ENCODE measurements at regions not wholly inside any gene's neighbourhood (a gene's known extent, or its start where the extent isn't known, plus 50 kb on each side); places are given as distances from the start of the nearest gene placed in this dataset.

GRCh38 chr1:29879217-29879616 lies 642.9 kb downstream of the PTPRU start:
- in situ Hi-C loops (cut with HindIII; ENCODE audit: low pct_ligation_motif_present, low sequenced_read_pairs), result no loop called here
- no peaks in the 10 kb centered on the region for H3K27me3 ChIP-seq (replicated peaks)
- no peak overlapping the region for H3K4me3 ChIP-seq (ENCODE audit: low read depth, low read length)
- TF ChIP-seq, protein P1, sequence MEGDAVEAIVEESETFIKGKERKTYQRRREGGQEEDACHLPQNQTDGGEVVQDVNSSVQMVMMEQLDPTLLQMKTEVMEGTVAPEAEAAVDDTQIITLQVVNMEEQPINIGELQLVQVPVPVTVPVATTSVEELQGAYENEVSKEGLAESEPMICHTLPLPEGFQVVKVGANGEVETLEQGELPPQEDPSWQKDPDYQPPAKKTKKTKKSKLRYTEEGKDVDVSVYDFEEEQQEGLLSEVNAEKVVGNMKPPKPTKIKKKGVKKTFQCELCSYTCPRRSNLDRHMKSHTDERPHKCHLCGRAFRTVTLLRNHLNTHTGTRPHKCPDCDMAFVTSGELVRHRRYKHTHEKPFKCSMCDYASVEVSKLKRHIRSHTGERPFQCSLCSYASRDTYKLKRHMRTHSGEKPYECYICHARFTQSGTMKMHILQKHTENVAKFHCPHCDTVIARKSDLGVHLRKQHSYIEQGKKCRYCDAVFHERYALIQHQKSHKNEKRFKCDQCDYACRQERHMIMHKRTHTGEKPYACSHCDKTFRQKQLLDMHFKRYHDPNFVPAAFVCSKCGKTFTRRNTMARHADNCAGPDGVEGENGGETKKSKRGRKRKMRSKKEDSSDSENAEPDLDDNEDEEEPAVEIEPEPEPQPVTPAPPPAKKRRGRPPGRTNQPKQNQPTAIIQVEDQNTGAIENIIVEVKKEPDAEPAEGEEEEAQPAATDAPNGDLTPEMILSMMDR (IDR thresholded peaks at IDR 0.05; ENCODE audit: low read depth, low read length, missing control alignments), result no peak
- no peak overlapping the region for H3K27ac ChIP-seq
- no peak for DNase-seq
- H3K36me3 ChIP-seq (replicated peaks), result no peaks in the 10 kb centered on the region

GRCh38 chr1:29878501-29878900 lies 642.2 kb downstream of the PTPRU start:
- in situ Hi-C loops (cut with HindIII; ENCODE audit: low pct_ligation_motif_present, low sequenced_read_pairs), result no loop called here
- DNase-seq, result no peak
- H3K36me3 ChIP-seq (replicated peaks), result no peaks in the 10 kb centered on the region
- TF ChIP-seq, protein P1 (IDR thresholded peaks at IDR 0.05; ENCODE audit: low read depth, low read length, missing control alignments), result no peak
- H3K27ac ChIP-seq, result no peak overlapping the region
- H3K27me3 ChIP-seq (replicated peaks), result no peaks in the 10 kb centered on the region
- no peak overlapping the region for H3K4me3 ChIP-seq (ENCODE audit: low read depth, low read length)

- Histone ChIP-seq H3K27me3 (replicated peaks) (no peaks in the 10 kb centered on the region), H3K4me3 (ENCODE audit: low read depth, low read length) (no peak overlapping the region), H3K36me3 (replicated peaks) (no peaks in the 10 kb centered on the region), H3K27ac (no peak overlapping the region)
- in situ Hi-C loops (cut with HindIII; ENCODE audit: low pct_ligation_motif_present, low sequenced_read_pairs), result no loop called here
- DNase-seq, result no peak
- TF ChIP-seq, protein P1 (IDR thresholded peaks at IDR 0.05; ENCODE audit: low read depth, low read length, missing control alignments), result no peak
These were observed 640.6 kb downstream of the PTPRU start for GRCh38 chr1:29876902-29877301.

DNA sequence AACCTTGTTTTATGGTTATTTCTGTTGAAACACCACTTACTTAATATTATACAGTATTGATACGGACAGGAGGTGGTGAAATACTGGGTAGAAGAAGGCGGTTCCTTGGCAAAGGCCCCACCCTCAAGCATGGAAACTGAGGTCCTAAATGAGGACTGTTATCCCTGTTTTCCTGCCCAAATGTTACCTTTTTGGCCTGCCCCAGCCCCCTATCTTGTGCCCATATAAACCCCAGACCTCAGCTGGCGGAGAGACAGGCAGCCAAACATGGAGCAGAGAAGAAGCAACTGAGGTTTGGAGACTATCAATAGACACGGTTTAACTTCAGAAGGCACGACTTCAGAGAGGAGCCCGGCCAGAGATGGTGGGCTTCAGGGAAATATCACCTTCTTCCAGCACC lies 640.1 kb downstream of the PTPRU start:
- Histone ChIP-seq H3K27ac (no peak overlapping the region), H3K4me3 (ENCODE audit: low read depth, low read length) (no peak overlapping the region), H3K27me3 (replicated peaks) (no peaks in the 10 kb centered on the region), H3K36me3 (replicated peaks) (no peaks in the 10 kb centered on the region)
- no peak for DNase-seq
- in situ Hi-C loops (cut with HindIII; ENCODE audit: low pct_ligation_motif_present, low sequenced_read_pairs), result no loop called here
- TF ChIP-seq, protein P1 (IDR thresholded peaks at IDR 0.05; ENCODE audit: low read depth, low read length, missing control alignments), result no peak

DNA sequence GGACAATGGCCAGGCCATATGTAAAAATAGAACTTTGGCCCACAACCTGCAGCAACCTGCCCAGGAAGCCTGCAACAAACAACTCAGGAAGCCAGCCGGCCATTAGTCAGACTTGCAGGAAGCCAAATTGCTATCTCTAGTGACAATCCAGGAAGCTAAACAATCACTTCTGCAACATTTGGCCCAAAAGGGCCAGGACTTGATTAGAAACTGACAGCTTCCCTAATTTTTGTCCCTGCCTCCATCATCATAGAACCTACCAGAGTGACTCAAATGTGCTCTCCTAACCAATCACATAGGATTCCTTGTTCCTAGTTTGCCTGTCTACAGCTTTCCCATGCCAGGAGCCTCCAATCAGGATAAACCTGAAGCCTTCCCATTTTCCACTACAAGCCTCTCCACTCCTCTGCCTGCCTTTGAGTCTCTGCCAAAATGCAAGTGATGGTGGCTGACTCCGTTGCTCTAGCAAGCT lies 639.3 kb downstream of the PTPRU start:
- no peaks in the 10 kb centered on the region for H3K36me3 ChIP-seq (replicated peaks)

GRCh38 chr1:29870621-29871020 lies 634.3 kb downstream of the PTPRU start:
- Histone ChIP-seq H3K27me3 (replicated peaks) (no peaks in the 10 kb centered on the region), H3K36me3 (replicated peaks) (no peaks in the 10 kb centered on the region), H3K4me3 (ENCODE audit: low read depth, low read length) (no peak overlapping the region), H3K27ac (no peak overlapping the region)
- TF ChIP-seq, protein P1 (IDR thresholded peaks at IDR 0.05; ENCODE audit: low read depth, low read length, missing control alignments), result no peak
- in situ Hi-C loops (cut with HindIII; ENCODE audit: low pct_ligation_motif_present, low sequenced_read_pairs), result no loop called here
- no peak for DNase-seq

More for the DNA sequence above, 639.3 kb downstream of the PTPRU start:
- no peak overlapping the region for H3K4me3 ChIP-seq (ENCODE audit: low read depth, low read length)
- no peaks in the 10 kb centered on the region for H3K27me3 ChIP-seq (replicated peaks)
- TF ChIP-seq, protein P1 (IDR thresholded peaks at IDR 0.05; ENCODE audit: low read depth, low read length, missing control alignments), result no peak
- DNase-seq, result no peak
- in situ Hi-C loops (cut with HindIII; ENCODE audit: low pct_ligation_motif_present, low sequenced_read_pairs), result no loop called here
- H3K27ac ChIP-seq, result no peak overlapping the region
